ENCODE measurements at regions not wholly inside any gene's neighbourhood (a gene's known extent, or its start where the extent isn't known, plus 50 kb on each side); places are given as distances from the start of the nearest gene placed in this dataset.

GRCh38 chr2:53575721-53576124 is 191.9 kb upstream of the CHAC2 start:
- TF ChIP-seq POLR2A (IDR thresholded peaks at IDR 0.05): no peak
- TF ChIP-seq CTCF (IDR thresholded peaks at IDR 0.05): no peak
